ENCODE measurements at regions not wholly inside any gene's neighbourhood (a gene's known extent, or its start where the extent isn't known, plus 50 kb on each side); places are given as distances from the start of the nearest gene placed in this dataset.

DNA sequence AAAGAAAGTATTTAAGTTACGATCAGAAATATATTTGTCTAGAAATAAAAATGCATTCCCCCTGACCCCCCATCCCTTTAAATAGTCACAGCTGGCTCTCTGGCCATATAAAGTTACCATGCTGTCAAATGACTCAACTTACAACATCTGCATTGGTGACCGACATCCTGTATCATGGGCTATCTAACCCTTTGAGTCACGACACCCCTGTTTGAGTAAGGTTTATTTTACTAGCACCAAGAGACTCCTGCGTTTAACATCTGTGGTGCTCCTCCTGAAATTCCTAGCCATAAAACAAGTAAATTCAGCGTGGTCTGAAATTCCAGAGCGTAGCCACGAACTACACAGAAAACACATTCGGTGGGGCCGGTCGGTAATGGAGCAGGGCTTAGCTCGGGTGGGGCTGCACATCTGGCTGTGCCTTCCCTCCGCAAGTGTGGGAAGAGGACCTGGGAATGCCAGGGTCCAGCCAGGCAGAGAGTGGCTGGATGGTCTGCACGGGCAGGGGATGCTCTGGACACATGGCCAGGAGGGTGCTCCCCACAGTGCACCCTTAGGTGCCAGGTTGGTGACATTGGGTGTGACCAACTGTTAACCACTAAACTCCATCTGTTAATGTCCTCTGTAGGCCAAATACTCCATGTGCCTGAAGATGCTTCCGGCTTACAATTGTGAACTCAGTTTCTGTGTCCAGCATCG lies 53.0 kb upstream of the CLDN14 start:
- peaks cover 18% of the 10 kb centered on the region for H3K4me1 Mint-ChIP-seq
- TF ChIP-seq ZNF263 (CRISPR knock-in tag; IDR thresholded peaks at IDR 0.05; ENCODE audit: low read depth): no peak
- no peak for TF ChIP-seq JAZF1 (CRISPR knock-in tag; IDR thresholded peaks at IDR 0.05)
- TF ChIP-seq, protein P1, sequence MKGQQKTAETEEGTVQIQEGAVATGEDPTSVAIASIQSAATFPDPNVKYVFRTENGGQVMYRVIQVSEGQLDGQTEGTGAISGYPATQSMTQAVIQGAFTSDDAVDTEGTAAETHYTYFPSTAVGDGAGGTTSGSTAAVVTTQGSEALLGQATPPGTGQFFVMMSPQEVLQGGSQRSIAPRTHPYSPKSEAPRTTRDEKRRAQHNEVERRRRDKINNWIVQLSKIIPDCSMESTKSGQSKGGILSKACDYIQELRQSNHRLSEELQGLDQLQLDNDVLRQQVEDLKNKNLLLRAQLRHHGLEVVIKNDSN (CRISPR knock-in tag; IDR thresholded peaks at IDR 0.05): no peak
- TF ChIP-seq, protein P2, sequence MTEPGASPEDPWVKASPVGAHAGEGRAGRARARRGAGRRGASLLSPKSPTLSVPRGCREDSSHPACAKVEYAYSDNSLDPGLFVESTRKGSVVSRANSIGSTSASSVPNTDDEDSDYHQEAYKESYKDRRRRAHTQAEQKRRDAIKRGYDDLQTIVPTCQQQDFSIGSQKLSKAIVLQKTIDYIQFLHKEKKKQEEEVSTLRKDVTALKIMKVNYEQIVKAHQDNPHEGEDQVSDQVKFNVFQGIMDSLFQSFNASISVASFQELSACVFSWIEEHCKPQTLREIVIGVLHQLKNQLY (CRISPR knock-in tag; IDR thresholded peaks at IDR 0.05): no peak
- TF ChIP-seq, protein P3, sequence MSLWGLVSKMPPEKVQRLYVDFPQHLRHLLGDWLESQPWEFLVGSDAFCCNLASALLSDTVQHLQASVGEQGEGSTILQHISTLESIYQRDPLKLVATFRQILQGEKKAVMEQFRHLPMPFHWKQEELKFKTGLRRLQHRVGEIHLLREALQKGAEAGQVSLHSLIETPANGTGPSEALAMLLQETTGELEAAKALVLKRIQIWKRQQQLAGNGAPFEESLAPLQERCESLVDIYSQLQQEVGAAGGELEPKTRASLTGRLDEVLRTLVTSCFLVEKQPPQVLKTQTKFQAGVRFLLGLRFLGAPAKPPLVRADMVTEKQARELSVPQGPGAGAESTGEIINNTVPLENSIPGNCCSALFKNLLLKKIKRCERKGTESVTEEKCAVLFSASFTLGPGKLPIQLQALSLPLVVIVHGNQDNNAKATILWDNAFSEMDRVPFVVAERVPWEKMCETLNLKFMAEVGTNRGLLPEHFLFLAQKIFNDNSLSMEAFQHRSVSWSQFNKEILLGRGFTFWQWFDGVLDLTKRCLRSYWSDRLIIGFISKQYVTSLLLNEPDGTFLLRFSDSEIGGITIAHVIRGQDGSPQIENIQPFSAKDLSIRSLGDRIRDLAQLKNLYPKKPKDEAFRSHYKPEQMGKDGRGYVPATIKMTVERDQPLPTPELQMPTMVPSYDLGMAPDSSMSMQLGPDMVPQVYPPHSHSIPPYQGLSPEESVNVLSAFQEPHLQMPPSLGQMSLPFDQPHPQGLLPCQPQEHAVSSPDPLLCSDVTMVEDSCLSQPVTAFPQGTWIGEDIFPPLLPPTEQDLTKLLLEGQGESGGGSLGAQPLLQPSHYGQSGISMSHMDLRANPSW (CRISPR knock-in tag; conservative IDR thresholded peaks at IDR 0.05; ENCODE audit: low read depth): no peak
- TF ChIP-seq ZNF317 (CRISPR knock-in tag; IDR thresholded peaks at IDR 0.05; ENCODE audit: borderline replicate concordance, low read depth): no peak
- no peak for TF ChIP-seq SOX15 (CRISPR knock-in tag; IDR thresholded peaks at IDR 0.05)
- TF ChIP-seq ELF4 (CRISPR knock-in tag; IDR thresholded peaks at IDR 0.05; ENCODE audit: low read depth): no peak
- TF ChIP-seq ESRRA (CRISPR knock-in tag; IDR thresholded peaks at IDR 0.05; ENCODE audit: borderline replicate concordance): no peak
- TF ChIP-seq, protein P4, sequence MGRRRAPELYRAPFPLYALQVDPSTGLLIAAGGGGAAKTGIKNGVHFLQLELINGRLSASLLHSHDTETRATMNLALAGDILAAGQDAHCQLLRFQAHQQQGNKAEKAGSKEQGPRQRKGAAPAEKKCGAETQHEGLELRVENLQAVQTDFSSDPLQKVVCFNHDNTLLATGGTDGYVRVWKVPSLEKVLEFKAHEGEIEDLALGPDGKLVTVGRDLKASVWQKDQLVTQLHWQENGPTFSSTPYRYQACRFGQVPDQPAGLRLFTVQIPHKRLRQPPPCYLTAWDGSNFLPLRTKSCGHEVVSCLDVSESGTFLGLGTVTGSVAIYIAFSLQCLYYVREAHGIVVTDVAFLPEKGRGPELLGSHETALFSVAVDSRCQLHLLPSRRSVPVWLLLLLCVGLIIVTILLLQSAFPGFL (CRISPR knock-in tag; IDR thresholded peaks at IDR 0.05; ENCODE audit: borderline replicate concordance): no peak
- no peak for TF ChIP-seq EMX1 (CRISPR knock-in tag; IDR thresholded peaks at IDR 0.05)
- no peak for TF ChIP-seq NFE2L1 (CRISPR knock-in tag; IDR thresholded peaks at IDR 0.05)
- no peak for TF ChIP-seq ATF3 (CRISPR knock-in tag; conservative IDR thresholded peaks at IDR 0.05)
- no peak overlapping the region; the same call in 1 of the 2 replicates for H3K27ac Mint-ChIP-seq
- H3K4me3 Mint-ChIP-seq: no peak overlapping the region
- no peaks in the 10 kb centered on the region; the same call in 1 of the 2 replicates for H3K27me3 Mint-ChIP-seq (ENCODE audit: low read depth)
- ATAC-seq (no peak), DNase-seq (ENCODE audit: low spot score) (no peak)
- H3K36me3 Mint-ChIP-seq: no peaks in the 10 kb centered on the region
- POLR2A ChIA-PET: no interaction called here
- H3K9me3 Mint-ChIP-seq: no peaks in the 10 kb centered on the region
- CTCF ChIA-PET: no interaction called here

DNA sequence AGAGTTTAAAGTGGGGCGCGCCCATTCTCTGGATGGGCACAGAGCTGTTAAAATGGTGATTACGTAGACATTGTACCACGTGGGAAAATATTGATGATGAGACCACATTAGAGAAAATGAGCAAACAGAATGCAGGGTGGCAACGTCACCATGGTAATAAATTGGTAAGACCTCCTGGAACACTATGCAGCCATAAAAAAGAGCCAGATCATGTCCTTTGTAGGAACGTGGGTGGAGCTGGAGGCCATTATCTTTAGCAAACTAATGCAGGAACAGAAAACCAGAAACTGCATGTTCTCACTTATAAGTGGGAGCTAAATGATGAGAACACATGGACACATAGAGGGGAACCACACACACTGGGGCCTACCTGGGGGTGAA lies 53.5 kb upstream of the CLDN14 start:
- POLR2A ChIA-PET: no interaction called here
- TF ChIP-seq CTCF (IDR thresholded peaks at IDR 0.05) (no peak), SP1 (CRISPR knock-in tag; conservative IDR thresholded peaks at IDR 0.05) (no peak), HMGXB4 (CRISPR knock-in tag; IDR thresholded peaks at IDR 0.05) (no peak), ZBTB43 (CRISPR knock-in tag; IDR thresholded peaks at IDR 0.05) (no peak), PRRX2 (CRISPR knock-in tag; IDR thresholded peaks at IDR 0.05) (no peak), ZNF512 (CRISPR knock-in tag; IDR thresholded peaks at IDR 0.05; ENCODE audit: borderline replicate concordance) (no peak), NR3C1 (CRISPR knock-in tag; conservative IDR thresholded peaks at IDR 0.05; ENCODE audit: low read depth) (no peak), ZNF671 (CRISPR knock-in tag; IDR thresholded peaks at IDR 0.05) (no peak), SMAD4 (CRISPR knock-in tag; IDR thresholded peaks at IDR 0.05) (no peak)
- TF ChIP-seq, protein P2 (CRISPR knock-in tag; IDR thresholded peaks at IDR 0.05): no peak

More for the DNA sequence above, 53.5 kb upstream of the CLDN14 start:
- no peaks in the 10 kb centered on the region for H3K9me3 Mint-ChIP-seq
- H3K4me1 Mint-ChIP-seq: peaks cover 18% of the 10 kb centered on the region
- DNase-seq (ENCODE audit: low spot score) (no peak), ATAC-seq (no peak)
- no peaks in the 10 kb centered on the region; the same call in 1 of the 2 replicates for H3K27me3 Mint-ChIP-seq (ENCODE audit: low read depth)
- no peak overlapping the region; the same call in 1 of the 2 replicates for H3K27ac Mint-ChIP-seq
- CTCF ChIA-PET: interaction anchor here (0.8 kb wide), 1 partner anchor 97 kb away, joined by 3 read pairs; no protein-coding TSS in a partner anchor
- H3K4me3 Mint-ChIP-seq: no peak overlapping the region
- no peaks in the 10 kb centered on the region for H3K36me3 Mint-ChIP-seq

Data from WTC11 (cell line).